SK-N-SH treated with all-trans-retinoic acid at 6 μM for 48 hours (cell line): ENCODE measurements at regions not wholly inside any gene's neighbourhood (a gene's known extent, or its start where the extent isn't known, plus 50 kb on each side); places are given as distances from the start of the nearest gene placed in this dataset.

ENCODE experiments used
- ESRRG ChIP-seq: fragments of 250-450 bp; sonication (Bioruptor Pico); IDR thresholded peaks from 2 replicates; pipeline ENCODE4 v1.6.1; 2021; ENCODE audit warnings: mild to moderate bottlenecking
- TSHZ2 ChIP-seq: fragments of 250-450 bp; sonication (Bioruptor Pico); IDR thresholded peaks from 2 replicates; pipeline ENCODE4 v1.5.0; 2020; ENCODE audit warnings: mild to moderate bottlenecking, moderate library complexity
- ZFP3 ChIP-seq: fragments of 250-450 bp; sonication (Bioruptor Pico); IDR thresholded peaks from 2 replicates; pipeline ENCODE4 v1.5.0; 2020; ENCODE audit warnings: mild to moderate bottlenecking, moderate library complexity

DNA sequence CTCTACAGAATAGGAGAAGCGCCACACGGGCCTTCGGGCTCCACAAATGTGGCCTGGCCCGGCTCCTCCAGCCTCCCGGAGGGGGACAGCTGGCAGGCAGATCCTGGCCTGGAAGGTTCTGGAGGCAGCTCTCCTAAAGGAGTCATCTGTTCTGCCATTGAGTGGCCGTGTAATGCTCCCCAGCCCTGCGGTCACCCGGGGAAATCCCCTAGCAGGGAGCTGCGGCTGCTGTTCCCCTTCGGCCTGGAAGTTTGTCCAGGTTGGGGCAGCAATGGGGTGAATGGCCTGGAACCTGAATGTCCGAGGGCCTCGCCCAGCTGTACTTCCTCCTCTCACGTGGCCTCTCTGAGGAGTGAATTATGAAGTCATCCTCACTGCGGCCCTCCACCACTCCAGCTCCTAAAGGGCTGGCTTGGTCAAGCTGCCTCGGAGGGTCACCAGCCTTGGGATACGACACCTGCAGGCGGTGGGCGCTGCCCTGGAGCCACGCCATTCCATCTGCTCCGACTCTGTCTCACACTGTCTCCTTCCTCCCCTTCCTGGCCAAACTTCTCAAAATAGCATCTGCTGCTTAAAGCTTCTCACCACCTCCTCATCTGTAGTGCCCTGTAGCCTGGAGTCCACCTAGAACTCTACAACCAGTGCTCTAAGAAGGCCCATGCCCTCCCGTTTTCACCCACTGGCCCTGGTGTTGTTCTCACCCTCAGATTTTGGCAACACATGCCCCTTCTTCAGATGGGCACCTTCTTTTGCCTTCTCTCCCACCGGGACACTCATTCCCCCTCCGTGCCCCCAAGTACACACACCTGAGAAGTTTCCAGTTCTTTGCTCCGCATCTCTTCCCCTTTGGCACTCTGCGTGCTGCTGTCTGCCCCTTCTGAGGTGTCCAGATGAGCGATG lies 54.4 kb upstream of the TMPRSS2 start:
- no peak for TF ChIP-seq TSHZ2
- no peak for TF ChIP-seq ZFP3 (CRISPR knock-in tag)
- no peak for TF ChIP-seq ESRRG (CRISPR knock-in tag)
